Activated naive CD4-positive, alpha-beta T cell treated with anti-CD3 and anti-CD28 coated beads for 36 hours (primary cell): ENCODE measurements at regions not wholly inside any gene's neighbourhood (a gene's known extent, or its start where the extent isn't known, plus 50 kb on each side); places are given as distances from the start of the nearest gene placed in this dataset.

Experiments used
- CTCF ChIA-PET: fragments of 350-600 bp; sonication (Branson Sonifier 250); formaldehyde crosslinking; loops from one replicate; lab custom pipeline; 2021; ENCODE audit warnings: antibody characterized with exemption; lab: Charles Lee
- DNase-seq: peaks from one replicate; pipeline ENCODE4 v3.0.0-alpha.2; 2020
- H3K27ac Mint-ChIP-seq: one replicate; pipeline ENCODE4 v1.8.0; 2021; ENCODE audit warnings: mild to moderate bottlenecking, mixed read lengths
- H3K27me3 Mint-ChIP-seq: one replicate; pipeline ENCODE4 v1.8.0; 2021; ENCODE audit warnings: low read depth, mixed read lengths
- H3K36me3 Mint-ChIP-seq: one replicate; pipeline ENCODE4 v1.8.0; 2021; ENCODE audit warnings: low read depth, mixed read lengths
- H3K4me1 Mint-ChIP-seq: one replicate; pipeline ENCODE4 v1.8.0; 2021; ENCODE audit warnings: low read depth, mixed read lengths
- H3K4me3 Mint-ChIP-seq: one replicate; pipeline ENCODE4 v1.8.0; 2021; ENCODE audit warnings: mild to moderate bottlenecking, moderate library complexity, mixed read lengths
- H3K9me3 Mint-ChIP-seq: one replicate; pipeline ENCODE4 v1.8.0; 2021; ENCODE audit warnings: mixed read lengths
- intact Hi-C: fragments of 100-400 bp; cut with micrococcal nuclease; formaldehyde crosslinking; loops from one replicate; pipeline ENCODE4 v1.15.1; 2023

GRCh38 chr3:31275583-31275982 is 257.1 kb upstream of the STT3B start:
- intact Hi-C loops: no loop called here
- no peaks in the 10 kb centered on the region for H3K9me3 Mint-ChIP-seq
- CTCF ChIA-PET: no interaction called here
- no peaks in the 10 kb centered on the region for H3K27me3 Mint-ChIP-seq
- DNase-seq: no peak
- H3K4me3 Mint-ChIP-seq: no peak overlapping the region
- H3K36me3 Mint-ChIP-seq: no peaks in the 10 kb centered on the region
- peaks cover 11% of the 10 kb centered on the region for H3K4me1 Mint-ChIP-seq
- no peak overlapping the region for H3K27ac Mint-ChIP-seq

DNA sequence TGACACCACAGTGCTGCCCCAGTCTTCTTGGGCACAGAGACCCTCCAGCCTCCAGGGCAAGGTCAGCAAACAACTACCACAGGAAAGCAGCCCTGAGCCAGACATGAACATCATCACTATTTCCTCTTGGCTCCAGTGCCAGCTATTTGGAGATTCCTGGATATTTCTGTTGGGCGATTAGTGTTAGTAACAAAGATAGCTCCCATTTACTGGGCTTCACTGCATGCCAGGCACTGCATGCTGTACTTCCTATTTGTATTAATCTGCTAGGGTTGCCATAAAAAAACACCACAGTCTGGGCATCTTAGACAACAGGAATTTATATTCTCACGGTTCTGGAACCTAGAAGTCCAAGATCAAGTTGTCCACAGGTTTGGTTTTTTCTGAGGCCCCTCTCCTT is 255.1 kb upstream of the STT3B start:
- Mint-ChIP-seq H3K9me3 (no peaks in the 10 kb centered on the region), H3K27me3 (no peaks in the 10 kb centered on the region), H3K4me1 (peaks cover 13% of the 10 kb centered on the region), H3K36me3 (no peaks in the 10 kb centered on the region), H3K27ac (no peak overlapping the region), H3K4me3 (no peak overlapping the region)
- CTCF ChIA-PET: no interaction called here
- DNase-seq: no peak
- intact Hi-C loops: no loop called here

DNA sequence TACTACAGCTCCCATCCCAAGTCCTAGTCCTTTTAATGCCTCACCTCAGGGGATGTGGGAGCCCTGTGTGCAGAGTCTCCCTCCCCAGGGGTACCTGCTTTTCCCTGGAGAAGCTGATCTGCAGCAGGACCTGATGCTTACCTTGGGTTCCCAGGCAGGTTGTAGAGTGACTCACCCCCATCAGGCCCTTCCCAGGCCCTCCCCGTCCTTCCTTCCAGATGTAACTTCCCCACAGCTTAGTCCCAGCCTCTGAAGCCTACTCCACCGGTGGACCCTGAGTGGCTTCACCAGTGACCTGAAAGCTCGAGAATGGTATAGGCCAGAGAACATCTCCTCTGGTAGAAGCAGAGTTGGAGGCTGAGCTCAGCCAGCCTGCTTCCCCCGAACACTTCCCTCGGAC is 254.2 kb upstream of the STT3B start:
- Mint-ChIP-seq H3K36me3 (no peaks in the 10 kb centered on the region), H3K4me1 (peaks cover 13% of the 10 kb centered on the region), H3K9me3 (no peaks in the 10 kb centered on the region), H3K27me3 (no peaks in the 10 kb centered on the region), H3K27ac (no peak overlapping the region), H3K4me3 (no peak overlapping the region)
- DNase-seq: no peak
- intact Hi-C loops: no loop called here
- CTCF ChIA-PET: interaction anchor here (0.6 kb wide), 2 partner anchors 22 to 26 kb away, joined by 3 to 4 read pairs; no protein-coding TSS in a partner anchor

DNA sequence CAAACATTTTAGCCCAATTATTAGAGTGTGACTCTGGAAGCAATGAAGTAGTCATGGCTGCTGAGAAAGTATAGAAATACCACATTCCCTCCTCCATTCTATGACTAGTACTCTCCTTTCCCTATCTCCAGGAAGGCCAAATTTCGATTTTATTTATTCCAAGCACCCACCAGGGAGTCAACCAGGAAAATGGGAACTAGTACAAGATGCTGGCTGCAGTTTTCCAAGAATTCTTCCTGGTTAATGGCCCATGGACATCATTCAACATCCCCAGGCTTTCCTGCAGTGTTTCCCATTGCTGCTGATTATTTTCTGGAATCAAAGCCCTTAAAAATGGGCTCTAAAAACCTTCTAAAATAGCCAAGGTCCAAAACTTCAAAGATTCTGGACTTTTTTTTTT is 247.9 kb upstream of the STT3B start:
- Mint-ChIP-seq H3K36me3 (no peaks in the 10 kb centered on the region), H3K27ac (no peak overlapping the region), H3K4me3 (no peak overlapping the region), H3K4me1 (peaks cover 15% of the 10 kb centered on the region), H3K27me3 (no peaks in the 10 kb centered on the region), H3K9me3 (no peaks in the 10 kb centered on the region)
- DNase-seq: no peak
- CTCF ChIA-PET: no interaction called here
- intact Hi-C loops: no loop called here

- Mint-ChIP-seq H3K4me3 (no peak overlapping the region), H3K27me3 (no peaks in the 10 kb centered on the region), H3K9me3 (no peaks in the 10 kb centered on the region), H3K4me1 (peaks cover 11% of the 10 kb centered on the region), H3K36me3 (no peaks in the 10 kb centered on the region), H3K27ac (no peak overlapping the region)
- CTCF ChIA-PET: interaction anchor here (0.6 kb wide), 1 partner anchor 813 kb away, joined by 3 read pairs; no protein-coding TSS in a partner anchor
- intact Hi-C loops: no loop called here
- DNase-seq: no peak
These were observed 246.8 kb upstream of the STT3B start for GRCh38 chr3:31285833-31286486.

DNA sequence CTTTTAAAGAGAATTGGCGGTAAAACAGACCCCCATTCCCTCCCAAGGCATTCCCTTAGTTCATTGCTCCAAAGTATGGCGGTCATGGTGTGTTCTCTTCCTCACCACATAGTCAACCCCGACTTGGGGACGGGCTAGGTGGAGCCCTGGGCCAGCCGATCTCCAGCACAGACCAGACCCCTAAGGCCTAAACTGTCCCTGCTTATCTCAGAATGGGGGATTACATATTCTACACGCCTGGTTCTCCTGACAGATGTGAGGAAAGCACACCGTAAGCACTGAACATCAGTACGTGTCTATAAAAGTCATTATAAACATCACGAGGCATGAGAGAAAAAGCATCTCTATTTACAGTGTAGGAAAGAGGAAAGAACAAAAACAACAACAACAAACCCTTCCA is 244.5 kb upstream of the STT3B start:
- Mint-ChIP-seq H3K4me1 (peaks cover 11% of the 10 kb centered on the region), H3K9me3 (no peaks in the 10 kb centered on the region), H3K27ac (no peak overlapping the region), H3K27me3 (no peaks in the 10 kb centered on the region), H3K4me3 (no peak overlapping the region), H3K36me3 (no peaks in the 10 kb centered on the region)
- DNase-seq: no peak
- intact Hi-C loops: no loop called here
- CTCF ChIA-PET: interaction anchor here (0.6 kb wide), 1 partner anchor 245 kb away, joined by 5 read pairs; no protein-coding TSS in a partner anchor

DNA sequence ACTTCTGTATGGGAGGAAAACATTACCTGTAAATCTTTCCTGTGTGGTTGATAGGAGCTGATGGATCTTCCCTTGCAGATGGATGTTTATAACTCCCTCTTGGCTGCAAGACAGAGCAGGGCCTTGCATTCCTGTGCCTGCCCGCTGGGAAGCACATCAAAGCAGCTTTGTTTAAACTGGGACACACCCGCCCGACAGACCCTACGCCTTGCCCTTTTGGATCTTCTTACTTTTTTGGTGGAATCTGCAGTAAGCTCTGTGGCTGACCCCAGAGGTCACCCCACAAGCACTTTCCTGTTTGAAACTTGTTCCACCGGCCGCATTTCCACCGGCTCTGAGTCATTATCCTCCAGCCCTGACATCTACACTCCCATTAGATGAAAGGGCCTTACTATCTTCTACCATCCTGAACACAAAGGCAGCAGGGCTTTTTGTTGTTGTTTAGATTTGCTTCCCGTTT is 244.1 kb upstream of the STT3B start:
- Mint-ChIP-seq H3K9me3 (no peaks in the 10 kb centered on the region), H3K27me3 (no peaks in the 10 kb centered on the region), H3K4me1 (peaks cover 11% of the 10 kb centered on the region), H3K36me3 (no peaks in the 10 kb centered on the region), H3K4me3 (no peak overlapping the region), H3K27ac (no peak overlapping the region)
- intact Hi-C loops: no loop called here
- CTCF ChIA-PET: interaction anchor here (0.6 kb wide), 1 partner anchor 245 kb away, joined by 5 read pairs; no protein-coding TSS in a partner anchor
- DNase-seq: peak; percentile 32

GRCh38 chr3:31289584-31289983 is 243.1 kb upstream of the STT3B start:
- H3K27me3 Mint-ChIP-seq: no peaks in the 10 kb centered on the region
- intact Hi-C loops: no loop called here

DNA sequence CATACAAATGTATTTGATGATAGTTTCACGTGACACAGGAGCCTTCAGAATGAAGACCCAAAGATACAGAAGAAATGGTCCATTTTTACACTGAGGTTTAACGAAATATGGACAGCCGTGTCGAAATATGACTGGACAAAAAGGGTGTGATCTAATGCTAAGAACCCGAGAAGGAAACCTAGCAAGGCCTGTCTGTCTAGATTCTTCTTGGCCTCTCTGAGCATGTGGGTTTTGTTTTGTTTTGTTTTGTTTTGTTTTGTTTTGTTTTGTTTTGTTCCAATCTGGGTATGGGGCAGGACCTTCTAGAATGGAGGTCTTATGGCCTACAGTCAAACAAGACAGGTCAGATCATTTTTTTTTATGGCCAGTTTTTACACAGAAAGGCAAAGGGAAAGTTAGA is 242.7 kb upstream of the STT3B start:
- no peaks in the 10 kb centered on the region for H3K27me3 Mint-ChIP-seq
- H3K36me3 Mint-ChIP-seq: no peaks in the 10 kb centered on the region
- peaks cover 11% of the 10 kb centered on the region for H3K4me1 Mint-ChIP-seq
- CTCF ChIA-PET: no interaction called here
- H3K4me3 Mint-ChIP-seq: no peak overlapping the region
- intact Hi-C loops: no loop called here
- H3K27ac Mint-ChIP-seq: no peak overlapping the region
- DNase-seq: no peak
- H3K9me3 Mint-ChIP-seq: no peaks in the 10 kb centered on the region

More at GRCh38 chr3:31289584-31289983, 243.1 kb upstream of the STT3B start:
- DNase-seq: no peak
- Mint-ChIP-seq H3K36me3 (no peaks in the 10 kb centered on the region), H3K27ac (no peak overlapping the region), H3K4me1 (peaks cover 11% of the 10 kb centered on the region), H3K9me3 (no peaks in the 10 kb centered on the region), H3K4me3 (no peak overlapping the region)
- CTCF ChIA-PET: no interaction called here

DNA sequence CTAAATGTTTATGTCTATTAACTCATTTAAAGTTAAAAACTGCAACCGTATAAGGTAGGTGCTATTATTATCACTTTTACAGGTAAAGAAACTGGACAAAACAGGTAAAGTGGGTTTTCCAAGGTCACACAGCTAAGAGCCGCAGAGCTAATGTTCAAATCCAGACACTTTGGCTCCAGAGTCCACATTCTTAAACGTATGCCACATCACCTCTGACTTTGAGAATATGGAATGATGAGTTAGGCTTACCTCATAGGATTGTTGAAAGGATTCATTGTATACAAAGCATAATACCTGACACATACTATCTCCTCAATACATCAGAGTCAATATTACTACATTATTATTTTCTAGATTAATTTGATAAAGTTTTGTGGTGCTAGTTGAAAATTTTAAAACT is 240.9 kb upstream of the STT3B start:
- CTCF ChIA-PET: no interaction called here
- peaks cover 11% of the 10 kb centered on the region for H3K4me1 Mint-ChIP-seq
- no peak overlapping the region for H3K4me3 Mint-ChIP-seq
- no peaks in the 10 kb centered on the region for H3K9me3 Mint-ChIP-seq
- no peaks in the 10 kb centered on the region for H3K36me3 Mint-ChIP-seq
- H3K27ac Mint-ChIP-seq: no peak overlapping the region
- DNase-seq: no peak
- H3K27me3 Mint-ChIP-seq: no peaks in the 10 kb centered on the region
- intact Hi-C loops: no loop called here

GRCh38 chr3:31294430-31295149 is 238.1 kb upstream of the STT3B start:
- H3K4me3 Mint-ChIP-seq: no peak overlapping the region

GRCh38 chr3:31295150-31295765 is 237.5 kb upstream of the STT3B start:
- intact Hi-C loops: no loop called here

More at GRCh38 chr3:31294430-31295149, 238.1 kb upstream of the STT3B start:
- Mint-ChIP-seq H3K4me1 (peaks cover under 1% of the 10 kb centered on the region), H3K27ac (no peak overlapping the region), H3K9me3 (peaks cover 3% of the 10 kb centered on the region), H3K36me3 (no peaks in the 10 kb centered on the region), H3K27me3 (no peaks in the 10 kb centered on the region)
- intact Hi-C loops: no loop called here
- no peak for DNase-seq
- CTCF ChIA-PET: no interaction called here

More at GRCh38 chr3:31295150-31295765, 237.5 kb upstream of the STT3B start:
- Mint-ChIP-seq H3K4me1 (no peaks in the 10 kb centered on the region), H3K36me3 (peaks cover 2% of the 10 kb centered on the region), H3K27me3 (no peaks in the 10 kb centered on the region), H3K27ac (no peak overlapping the region), H3K4me3 (no peak overlapping the region), H3K9me3 (peaks cover 3% of the 10 kb centered on the region)
- no peak for DNase-seq
- CTCF ChIA-PET: no interaction called here
